Heart left ventricle (tissue), 16 donors: ENCODE measurements at regions not wholly inside any gene's neighbourhood (a gene's known extent, or its start where the extent isn't known, plus 50 kb on each side); places are given as distances from the start of the nearest gene placed in this dataset.

Source experiments
- ATAC-seq, 4 donors: fragments of 200-7000 bp; cut with Tn5 transposase; one replicate each; pipeline ENCODE4 v1.9.1; 2020 to 2022; ENCODE audit warnings: moderate library complexity in 4 of 4, mild to moderate bottlenecking in 3 of 4, moderate number of reproducible peaks in 1 of 4
- DNase-seq, 5 donors: peaks; one replicate each; pipeline ENCODE4 v3.0.0-alpha.2; 2020
- H3K27ac ChIP-seq, 12 donors: fragments of 200-600 bp; sonication (generic) in 4 of 12; one replicate each; pipeline versions ENCODE4 v1.5.0 to v1.8.0; 2016 to 2022; ENCODE audit warnings: mild to moderate bottlenecking in 2 of 12
- H3K27me3 ChIP-seq, 9 donors: fragments of 200-600 bp; sonication (generic) in 2 of 9; one replicate each; pipeline versions ENCODE4 v1.5.1 to v1.8.0; 2016 to 2022; ENCODE audit warnings: mild to moderate bottlenecking in 3 of 9
- H3K36me3 ChIP-seq, 9 donors: fragments of 200-600 bp; sonication (generic) in 2 of 9; one replicate each; pipeline versions ENCODE4 v1.5.0 to v1.8.0; 2018 to 2022; ENCODE audit warnings: mild to moderate bottlenecking in 2 of 9
- H3K4me1 ChIP-seq, 12 donors: fragments of 200-600 bp; sonication (generic) in 4 of 12; one replicate each; pipeline versions ENCODE4 v1.5.0 to v1.8.0; 2016 to 2022; ENCODE audit warnings: mild to moderate bottlenecking in 3 of 12
- H3K4me3 ChIP-seq, 12 donors: fragments of 200-600 bp; sonication (generic) in 4 of 12; one replicate each; pipeline versions ENCODE4 v1.5.0 to v1.8.0; 2017 to 2022; ENCODE audit warnings: mild to moderate bottlenecking in 9 of 12, moderate library complexity in 4 of 12
- H3K9me3 ChIP-seq, 12 donors: fragments of 200-600 bp; sonication (generic) in 4 of 12; one replicate each; pipeline versions ENCODE4 v1.5.0 to v1.8.0; 2016 to 2022; ENCODE audit warnings: mild to moderate bottlenecking in 1 of 12
- POLR2A ChIP-seq, 2 donors: fragments of 450-650 bp; IDR thresholded peaks; one replicate each; pipeline ENCODE4 v1.6.1; 2017; ENCODE audit warnings: antibody characterized with exemption in 2 of 2, mild to moderate bottlenecking in 2 of 2, moderate library complexity in 2 of 2
- WGBS, 4 donors: extraction: QIAGEN DNeasy Blood & Tissue Kit in 2 of 4; methylation state at CpG; one replicate each; pipeline versions ENCODE4 v1.1.5 to v1.1.7; 2013 to 2018; 5-methylcytosine and 5-hydroxymethylcytosine counted together
- intact Hi-C, 10 donors: fragments of 100-400 bp; cut with DNase I; formaldehyde crosslinking; loops; one replicate each; pipeline versions ENCODE4 v1.11.1 to v1.14.2; 2022
- TF ChIP-seq, protein P1 (sequence below), 12 donors: fragments of 200-600 bp; sonication (generic) in 4 of 12; IDR thresholded peaks; one replicate each; pipeline versions ENCODE4 v1.5.0 to v1.8.0; 2018 to 2022; ENCODE audit warnings: antibody characterized with exemption in 12 of 12, mild to moderate bottlenecking in 5 of 12
- donor health status: ischemic (EF 13 %, LVEDD 7.1; RV severe dilation, severe dysfunction).
- donor health status: healthy with polysubstance abuse.
- donor health status: DM: no; HTN: yes; CAD: no.
- donor health status: DM: no; HTN: no; CAD: no.
- donor health status: ischemic (EF 25% LVEDD 6.9; RV normal size, moderate dysfunction).
- donor health status: ischemic (EF 25% LVEDD 5.7; RV mildly dilated, moderate dysfunction).
- donor health status: healthy.
- donor health status: DM: yes; HTN: yes; CAD: no.
- donor health status: ischemic (EF 35%, LVEDD 5.7; RV mildly dilated, moderate dysfunction).
- donor health status: nonischemic (EF 11% LVEDD 7.7; RV severe dilation, severe dysfunction).
- donor health status: DM: yes; HTN: yes; CAD: no.
- donor health status: PGD.
- donor health status: ischemic (EF 29% LVEDD 5.4; RV normal size, mild dysfunction).
- donor health status: nonischemic (EF 23%, LVEDD 6.1; RV moderate dilation, normal function).

DNA sequence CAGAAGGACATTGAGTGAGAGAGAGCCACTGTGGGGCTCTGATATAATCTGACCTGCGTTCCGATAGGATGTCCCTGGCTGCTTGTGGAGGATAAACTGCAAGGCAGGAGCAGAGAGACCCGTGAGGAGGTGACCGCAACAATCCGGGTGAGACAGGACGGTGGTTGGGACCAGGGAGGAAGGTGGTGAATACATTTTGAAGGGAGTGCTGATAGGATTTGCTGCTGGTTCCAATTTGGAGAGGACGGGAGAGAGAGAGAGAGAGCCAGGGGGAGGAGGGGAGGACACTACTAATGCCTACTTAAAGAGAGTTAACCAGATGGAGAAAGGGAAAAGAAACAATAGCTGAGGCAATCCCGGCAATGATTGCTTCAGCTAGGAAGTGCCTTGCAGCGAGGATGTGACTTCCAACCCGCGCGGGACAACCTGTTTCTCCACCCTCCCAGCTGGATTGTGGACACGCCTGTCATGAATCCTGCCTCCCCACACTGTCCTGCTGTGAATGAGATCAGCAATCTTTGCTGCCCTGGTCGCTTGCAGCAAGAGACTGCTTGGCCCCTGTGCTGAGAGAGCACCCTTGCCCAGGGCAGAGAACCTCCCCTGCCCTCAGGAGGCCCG is 199.0 kb upstream of the KCNG1 start:
- ATAC-seq (peak in 2 of 4 donors; percentile 49 to 73), DNase-seq (no peak)
- TF ChIP-seq POLR2A (IDR thresholded peaks at IDR 0.05), result no peak
- TF ChIP-seq, protein P1, sequence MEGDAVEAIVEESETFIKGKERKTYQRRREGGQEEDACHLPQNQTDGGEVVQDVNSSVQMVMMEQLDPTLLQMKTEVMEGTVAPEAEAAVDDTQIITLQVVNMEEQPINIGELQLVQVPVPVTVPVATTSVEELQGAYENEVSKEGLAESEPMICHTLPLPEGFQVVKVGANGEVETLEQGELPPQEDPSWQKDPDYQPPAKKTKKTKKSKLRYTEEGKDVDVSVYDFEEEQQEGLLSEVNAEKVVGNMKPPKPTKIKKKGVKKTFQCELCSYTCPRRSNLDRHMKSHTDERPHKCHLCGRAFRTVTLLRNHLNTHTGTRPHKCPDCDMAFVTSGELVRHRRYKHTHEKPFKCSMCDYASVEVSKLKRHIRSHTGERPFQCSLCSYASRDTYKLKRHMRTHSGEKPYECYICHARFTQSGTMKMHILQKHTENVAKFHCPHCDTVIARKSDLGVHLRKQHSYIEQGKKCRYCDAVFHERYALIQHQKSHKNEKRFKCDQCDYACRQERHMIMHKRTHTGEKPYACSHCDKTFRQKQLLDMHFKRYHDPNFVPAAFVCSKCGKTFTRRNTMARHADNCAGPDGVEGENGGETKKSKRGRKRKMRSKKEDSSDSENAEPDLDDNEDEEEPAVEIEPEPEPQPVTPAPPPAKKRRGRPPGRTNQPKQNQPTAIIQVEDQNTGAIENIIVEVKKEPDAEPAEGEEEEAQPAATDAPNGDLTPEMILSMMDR (IDR thresholded peaks at IDR 0.05), result no peak
- Histone ChIP-seq H3K4me1 (peaks cover 0 to 3% (median 0%) of the 10 kb centered on the region in 12 donors), H3K27ac (no peak overlapping the region), H3K36me3 (no peaks in the 10 kb centered on the region), H3K9me3 (peaks cover 0 to 10% (median 0%) of the 10 kb centered on the region in 12 donors), H3K27me3 (peaks cover 0 to 59% (median 32%) of the 10 kb centered on the region in 9 donors), H3K4me3 (no peak overlapping the region)
- WGBS, 4 donors, result 9 to 15% (median 13%) methylated on average over 15 of the region's 15 CpGs
- intact Hi-C loops, result loop anchor here in 7 of 10 donors (2.0 to 10.0 kb wide), 4 partner anchors 53 to 85 kb away; no protein-coding TSS in a partner anchor

DNA sequence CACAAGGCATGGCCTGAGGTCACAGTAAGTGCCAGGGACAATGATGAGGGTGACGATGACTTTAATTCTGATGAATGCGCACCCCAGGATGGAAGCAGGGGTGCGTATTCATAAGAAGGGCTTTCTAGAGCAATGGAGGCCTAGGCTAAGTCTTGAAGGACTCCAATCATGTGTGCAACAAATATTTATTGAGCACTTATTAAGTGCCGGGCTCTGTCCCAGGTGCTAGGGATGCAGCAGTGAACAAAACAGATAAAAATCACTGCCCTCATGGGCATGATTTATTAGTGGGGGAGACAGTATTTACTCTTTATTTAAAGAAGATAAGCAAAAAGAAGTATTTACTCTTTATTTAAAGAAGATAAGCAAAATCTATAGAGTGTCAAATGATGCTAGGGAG is 198.2 kb upstream of the KCNG1 start:
- DNase-seq, result no peak
- 92 to 99% (median 95%) methylated on average over 4 of the region's 4 CpGs for WGBS, 4 donors
- peaks cover 0 to 3% (median 0%) of the 10 kb centered on the region in 12 donors for H3K4me1 ChIP-seq
- H3K9me3 ChIP-seq, result peaks cover 0 to 10% (median 0%) of the 10 kb centered on the region in 12 donors
- H3K27me3 ChIP-seq, result peaks cover 0 to 61% (median 33%) of the 10 kb centered on the region in 9 donors
- H3K4me3 ChIP-seq, result no peak overlapping the region
- intact Hi-C loops, result loop anchor here in 7 of 10 donors (2.0 to 10.0 kb wide), 4 partner anchors 54 to 86 kb away; no protein-coding TSS in a partner anchor
- H3K27ac ChIP-seq, result no peak overlapping the region
- no peak for TF ChIP-seq POLR2A (IDR thresholded peaks at IDR 0.05)
- TF ChIP-seq, protein P1 (IDR thresholded peaks at IDR 0.05), result no peak
- no peaks in the 10 kb centered on the region for H3K36me3 ChIP-seq
- ATAC-seq, result no peak

DNA sequence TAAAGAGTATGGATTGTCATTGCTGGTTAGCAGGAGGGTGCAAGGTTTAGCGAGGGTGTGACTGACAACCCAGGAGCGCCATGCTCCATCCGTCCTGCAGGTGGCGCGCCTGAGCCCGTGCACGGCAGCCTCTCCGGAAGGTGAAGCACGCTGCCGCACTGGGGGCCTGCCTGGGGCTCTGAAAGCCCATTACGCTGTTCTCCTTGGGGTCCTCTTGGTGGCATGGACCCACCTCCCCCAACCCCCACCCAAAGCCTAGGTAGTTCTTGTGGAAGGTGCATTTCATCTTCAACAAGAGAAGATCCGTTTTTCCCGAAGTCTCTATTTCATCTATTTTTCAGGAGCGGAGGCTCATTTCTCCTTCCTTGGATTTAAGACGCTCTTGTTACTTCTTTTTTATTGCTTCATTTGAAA is 197.4 kb upstream of the KCNG1 start:
- H3K36me3 ChIP-seq, result no peaks in the 10 kb centered on the region
- H3K27me3 ChIP-seq, result peaks cover 0 to 61% (median 33%) of the 10 kb centered on the region in 9 donors
- intact Hi-C loops, result loop anchor here in 7 of 10 donors (2.0 to 10.0 kb wide), 4 partner anchors 55 to 87 kb away; no protein-coding TSS in a partner anchor
- H3K4me3 ChIP-seq, result no peak overlapping the region
- H3K4me1 ChIP-seq, result peaks cover 0 to 3% (median 0%) of the 10 kb centered on the region in 12 donors
- ATAC-seq (peak in 1 of 4 donors; percentile 44), DNase-seq (peak in 2 of 5 donors; percentile 22 to 34)
- TF ChIP-seq, protein P1 (IDR thresholded peaks at IDR 0.05), result peak; percentile 57 to 88 (median 74)
- no peak for TF ChIP-seq POLR2A (IDR thresholded peaks at IDR 0.05)
- peaks cover 0 to 10% (median 0%) of the 10 kb centered on the region in 12 donors for H3K9me3 ChIP-seq
- 25 to 30% (median 27%) methylated on average over 15 of the region's 15 CpGs for WGBS, 4 donors
- H3K27ac ChIP-seq, result no peak overlapping the region

DNA sequence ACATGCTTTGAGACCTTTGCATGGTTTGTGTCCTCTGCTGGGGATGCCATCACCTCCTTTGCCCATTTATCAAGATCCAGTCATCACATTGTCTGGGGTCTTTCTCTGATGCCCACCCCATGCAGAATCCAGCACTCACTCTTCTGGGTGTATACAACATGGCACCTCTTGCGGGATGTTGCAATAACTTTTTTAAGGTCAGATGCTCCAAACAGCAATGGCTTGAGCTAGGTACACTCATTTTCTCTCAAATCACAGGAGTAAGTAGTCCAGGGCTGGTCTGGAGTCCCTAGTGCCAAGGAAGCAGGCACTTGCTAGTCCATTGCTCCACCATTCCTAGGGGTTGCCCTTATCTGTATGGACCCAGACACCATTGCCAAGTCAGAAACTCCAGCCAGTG is 196.6 kb upstream of the KCNG1 start:
- 83 to 95% (median 93%) methylated on average over 1 of the region's 1 CpG for WGBS, 4 donors
- Histone ChIP-seq H3K27me3 (peaks cover 0 to 65% (median 30%) of the 10 kb centered on the region in 9 donors), H3K4me3 (no peak overlapping the region), H3K27ac (no peak overlapping the region), H3K9me3 (peaks cover 0 to 10% (median 0%) of the 10 kb centered on the region in 12 donors), H3K36me3 (no peaks in the 10 kb centered on the region), H3K4me1 (peaks cover 0 to 3% (median 0%) of the 10 kb centered on the region in 12 donors)
- ATAC-seq (no peak), DNase-seq (no peak)
- intact Hi-C loops, result loop anchor here in 1 of 10 donors (5.0 kb wide), 1 partner anchor 88 kb away; no protein-coding TSS in a partner anchor
- TF ChIP-seq POLR2A (IDR thresholded peaks at IDR 0.05), result no peak
- TF ChIP-seq, protein P1 (IDR thresholded peaks at IDR 0.05), result no peak
